ENCODE measurements at regions not wholly inside any gene's neighbourhood (a gene's known extent, or its start where the extent isn't known, plus 50 kb on each side); places are given as distances from the start of the nearest gene placed in this dataset.

GRCh38 chr5:124665625-124666024, 80.8 kb downstream of the ZNF608 start:
- Mint-ChIP-seq H3K4me3 (no peak overlapping the region), H3K4me1 (peaks cover 36% of the 10 kb centered on the region)

DNA sequence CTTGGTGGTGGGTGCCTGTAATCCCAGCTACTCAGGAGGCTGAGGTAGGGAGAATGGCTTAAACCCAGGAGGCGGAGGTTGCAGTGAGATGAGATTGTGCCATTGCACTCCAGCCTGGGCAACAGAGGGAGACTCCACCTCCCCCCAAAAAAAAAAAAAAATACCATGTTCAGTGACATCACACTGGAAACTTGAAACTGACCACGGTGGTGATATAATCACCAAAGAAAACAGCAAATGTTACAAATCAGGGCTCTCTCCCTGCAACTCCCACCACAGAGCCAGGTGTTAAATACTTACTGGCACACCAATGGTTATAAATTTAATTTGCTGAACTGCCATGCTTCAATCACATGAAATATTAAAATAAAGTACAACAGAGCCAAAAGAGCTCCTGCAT, 81.4 kb downstream of the ZNF608 start:
- no peak for TF ChIP-seq CTCF (IDR thresholded peaks at IDR 0.05)
- TF ChIP-seq EZH2 (IDR thresholded peaks at IDR 0.05; ENCODE audit: borderline replicate concordance, insufficient read depth, low read depth, low read length, poor library complexity, severe bottlenecking), result no peak
- Mint-ChIP-seq H3K9me3 (ENCODE audit: insufficient read depth) (no peaks in the 10 kb centered on the region), H3K4me3 (no peak overlapping the region), H3K4me1 (peaks cover 39% of the 10 kb centered on the region), H3K27me3 (no peaks in the 10 kb centered on the region), H3K27ac (no peak overlapping the region)
- Histone ChIP-seq H3K4me3 (ENCODE audit: control extremely low read depth in 1 of 5, extremely low read depth in 1 of 5, insufficient read depth in 1 of 5, low read depth in 2 of 5, low read length in 4 of 5) (no peak overlapping the region), H3K27me3 (replicated peaks in 1 of 4; ENCODE audit: control extremely low read depth in 1 of 4, control insufficient read depth in 3 of 4, insufficient read depth in 4 of 4, low read length in 3 of 4) (no peaks in the 10 kb centered on the region), H3K27ac (ENCODE audit: low read length in 2 of 2) (no peak overlapping the region), H3K9ac (ENCODE audit: low read length) (no peak overlapping the region), H3K9me3 (ENCODE audit: control extremely low read depth in 1 of 3, control insufficient read depth in 2 of 3, insufficient read depth in 1 of 3, low read length in 2 of 3) (no peaks in the 10 kb centered on the region), H4K20me1 (ENCODE audit: control insufficient read depth, insufficient read depth, low read length, poor library complexity, severe bottlenecking) (peaks cover 8% of the 10 kb centered on the region), H3K79me2 (ENCODE audit: control insufficient read depth, insufficient read depth, low read length) (peaks cover 61% of the 10 kb centered on the region), H2AFZ (ENCODE audit: insufficient read depth, low read depth, low read length, poor library complexity, severe bottlenecking) (no peak overlapping the region), H3K36me3 (replicated peaks in 1 of 2; ENCODE audit: control extremely low read depth in 1 of 2, control insufficient read depth in 1 of 2, extremely low read depth in 1 of 2, insufficient read depth in 2 of 2, low read length in 1 of 2) (peaks cover 0 to 1% of the 10 kb centered on the region in 2 experiments), H3K4me2 (replicated peaks; ENCODE audit: low read depth, low read length, poor library complexity, severe bottlenecking) (no peak overlapping the region), H3K4me1 (ENCODE audit: control insufficient read depth in 2 of 2, insufficient read depth in 2 of 2, low read length in 2 of 2) (peaks cover 5 to 22% of the 10 kb centered on the region in 2 donors)
- DNase-seq (no peak), ATAC-seq (ENCODE audit: low read depth) (no peak)
- ChIA-PET POLR2A (interaction anchor here (0.6 kb wide), 1 partner anchor 9 kb away, joined by 4 read pairs; no protein-coding TSS in a partner anchor), CTCF (interaction anchor here (1.0 kb wide), 1 partner anchor 76 kb away, joined by 3 read pairs; no protein-coding TSS in a partner anchor)
- WGBS (ENCODE audit: insufficient coverage), result no CpG with 5 or more reads among the region's 2 CpGs
- intact Hi-C loops (cut with micrococcal nuclease), result no loop called here

More at GRCh38 chr5:124665625-124666024, 80.8 kb downstream of the ZNF608 start:
- Histone ChIP-seq H2AFZ (ENCODE audit: insufficient read depth, low read depth, low read length, poor library complexity, severe bottlenecking) (no peak overlapping the region), H3K4me3 (ENCODE audit: control extremely low read depth in 1 of 5, extremely low read depth in 1 of 5, insufficient read depth in 1 of 5, low read depth in 2 of 5, low read length in 4 of 5) (no peak overlapping the region), H3K9me3 (ENCODE audit: control extremely low read depth in 1 of 3, control insufficient read depth in 2 of 3, insufficient read depth in 1 of 3, low read length in 2 of 3) (no peaks in the 10 kb centered on the region), H3K27ac (ENCODE audit: low read length in 2 of 2) (no peak overlapping the region), H4K20me1 (ENCODE audit: control insufficient read depth, insufficient read depth, low read length, poor library complexity, severe bottlenecking) (peaks cover 8% of the 10 kb centered on the region), H3K79me2 (ENCODE audit: control insufficient read depth, insufficient read depth, low read length) (peaks cover 66% of the 10 kb centered on the region), H3K36me3 (replicated peaks in 1 of 2; ENCODE audit: control extremely low read depth in 1 of 2, control insufficient read depth in 1 of 2, extremely low read depth in 1 of 2, insufficient read depth in 2 of 2, low read length in 1 of 2) (peaks cover 0 to 1% of the 10 kb centered on the region in 2 experiments), H3K9ac (ENCODE audit: low read length) (no peak overlapping the region), H3K27me3 (replicated peaks in 1 of 4; ENCODE audit: control extremely low read depth in 1 of 4, control insufficient read depth in 3 of 4, insufficient read depth in 4 of 4, low read length in 3 of 4) (no peaks in the 10 kb centered on the region), H3K4me2 (replicated peaks; ENCODE audit: low read depth, low read length, poor library complexity, severe bottlenecking) (no peak overlapping the region), H3K4me1 (ENCODE audit: control insufficient read depth in 2 of 2, insufficient read depth in 2 of 2, low read length in 2 of 2) (peaks cover 5 to 18% of the 10 kb centered on the region in 2 donors)
- CTCF ChIA-PET, result no interaction called here
- intact Hi-C loops (cut with micrococcal nuclease), result no loop called here
- ATAC-seq (ENCODE audit: low read depth), result no peak
- no peaks in the 10 kb centered on the region for H3K27me3 Mint-ChIP-seq
- TF ChIP-seq CTCF (IDR thresholded peaks at IDR 0.05), result no peak
- no peak for TF ChIP-seq EZH2 (IDR thresholded peaks at IDR 0.05; ENCODE audit: borderline replicate concordance, insufficient read depth, low read depth, low read length, poor library complexity, severe bottlenecking)
- H3K9me3 Mint-ChIP-seq (ENCODE audit: insufficient read depth), result no peaks in the 10 kb centered on the region
- no peak overlapping the region for H3K27ac Mint-ChIP-seq
- DNase-seq, result no peak
- POLR2A ChIA-PET, result interaction anchor here (0.6 kb wide), 1 partner anchor 10 kb away, joined by 4 read pairs; no protein-coding TSS in a partner anchor
